ENCODE measurements at regions not wholly inside any gene's neighbourhood (a gene's known extent, or its start where the extent isn't known, plus 50 kb on each side); places are given as distances from the start of the nearest gene placed in this dataset.

DNA sequence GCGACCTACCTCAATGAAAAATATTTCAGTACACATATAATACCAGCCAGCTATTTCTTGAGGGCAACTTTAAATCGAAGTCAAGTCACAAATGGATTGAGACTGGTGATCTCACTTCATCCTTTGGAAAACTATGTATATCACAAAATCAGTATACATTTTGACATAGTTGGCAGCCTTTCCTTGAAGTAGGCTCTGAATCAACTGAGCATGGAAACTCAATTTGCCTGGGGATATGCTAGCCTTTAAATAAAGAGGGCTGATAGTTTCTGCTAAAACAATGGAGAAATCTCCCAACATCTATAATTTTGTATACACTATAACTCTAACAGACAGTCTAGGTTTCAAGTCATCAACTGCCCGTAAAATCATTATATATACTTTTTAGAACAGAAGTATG, 282.8 kb upstream of the TENM3 start (continued):
- TF ChIP-seq ZNF713 (CRISPR knock-in tag; IDR thresholded peaks at IDR 0.05), result no peak
- TF ChIP-seq ZNF230 (CRISPR knock-in tag; IDR thresholded peaks at IDR 0.05), result no peak
- TF ChIP-seq ZNF24 (IDR thresholded peaks at IDR 0.05), result no peak

DNA sequence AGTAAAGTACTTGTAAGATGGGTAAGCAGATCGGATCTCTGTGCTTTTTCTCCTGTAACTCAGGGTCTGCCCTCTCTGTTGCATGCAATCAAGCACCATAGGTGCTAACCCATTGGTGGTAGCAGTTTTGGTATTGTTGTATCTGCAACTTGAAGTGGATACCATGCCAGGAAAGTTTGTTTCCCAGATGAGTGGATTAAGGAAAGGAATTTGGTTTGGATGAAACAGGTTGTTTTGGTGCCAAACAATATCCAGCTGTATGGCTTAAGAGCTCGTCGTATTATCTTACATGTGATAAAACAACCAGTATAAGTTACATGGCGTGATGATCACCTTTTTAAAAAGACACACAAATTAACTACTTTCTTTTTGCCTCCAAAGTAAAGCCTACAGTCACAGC, 280.9 kb upstream of the TENM3 start:
- TF ChIP-seq ZNF784 (CRISPR knock-in tag; IDR thresholded peaks at IDR 0.05; ENCODE audit: borderline replicate concordance), result no peak
- TF ChIP-seq ETS1 (CRISPR knock-in tag; IDR thresholded peaks at IDR 0.05), result no peak
- TF ChIP-seq MTF1 (CRISPR knock-in tag; IDR thresholded peaks at IDR 0.05), result no peak
- TF ChIP-seq PAF1 (CRISPR knock-in tag; IDR thresholded peaks at IDR 0.05), result no peak
- TF ChIP-seq, protein P1, sequence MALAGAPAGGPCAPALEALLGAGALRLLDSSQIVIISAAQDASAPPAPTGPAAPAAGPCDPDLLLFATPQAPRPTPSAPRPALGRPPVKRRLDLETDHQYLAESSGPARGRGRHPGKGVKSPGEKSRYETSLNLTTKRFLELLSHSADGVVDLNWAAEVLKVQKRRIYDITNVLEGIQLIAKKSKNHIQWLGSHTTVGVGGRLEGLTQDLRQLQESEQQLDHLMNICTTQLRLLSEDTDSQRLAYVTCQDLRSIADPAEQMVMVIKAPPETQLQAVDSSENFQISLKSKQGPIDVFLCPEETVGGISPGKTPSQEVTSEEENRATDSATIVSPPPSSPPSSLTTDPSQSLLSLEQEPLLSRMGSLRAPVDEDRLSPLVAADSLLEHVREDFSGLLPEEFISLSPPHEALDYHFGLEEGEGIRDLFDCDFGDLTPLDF (CRISPR knock-in tag; IDR thresholded peaks at IDR 0.05), result no peak
- TF ChIP-seq ZNF460 (CRISPR knock-in tag; IDR thresholded peaks at IDR 0.05; ENCODE audit: borderline replicate concordance), result no peak
- TF ChIP-seq, protein P2, sequence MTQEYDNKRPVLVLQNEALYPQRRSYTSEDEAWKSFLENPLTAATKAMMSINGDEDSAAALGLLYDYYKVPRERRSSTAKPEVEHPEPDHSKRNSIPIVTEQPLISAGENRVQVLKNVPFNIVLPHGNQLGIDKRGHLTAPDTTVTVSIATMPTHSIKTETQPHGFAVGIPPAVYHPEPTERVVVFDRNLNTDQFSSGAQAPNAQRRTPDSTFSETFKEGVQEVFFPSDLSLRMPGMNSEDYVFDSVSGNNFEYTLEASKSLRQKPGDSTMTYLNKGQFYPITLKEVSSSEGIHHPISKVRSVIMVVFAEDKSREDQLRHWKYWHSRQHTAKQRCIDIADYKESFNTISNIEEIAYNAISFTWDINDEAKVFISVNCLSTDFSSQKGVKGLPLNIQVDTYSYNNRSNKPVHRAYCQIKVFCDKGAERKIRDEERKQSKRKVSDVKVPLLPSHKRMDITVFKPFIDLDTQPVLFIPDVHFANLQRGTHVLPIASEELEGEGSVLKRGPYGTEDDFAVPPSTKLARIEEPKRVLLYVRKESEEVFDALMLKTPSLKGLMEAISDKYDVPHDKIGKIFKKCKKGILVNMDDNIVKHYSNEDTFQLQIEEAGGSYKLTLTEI (CRISPR knock-in tag; conservative IDR thresholded peaks at IDR 0.05), result no peak
- no peak for TF ChIP-seq ZNF572 (CRISPR knock-in tag; IDR thresholded peaks at IDR 0.05)
- TF ChIP-seq MAF1 (CRISPR knock-in tag; IDR thresholded peaks at IDR 0.05; ENCODE audit: borderline replicate concordance), result no peak
- TF ChIP-seq MIXL1 (CRISPR knock-in tag; IDR thresholded peaks at IDR 0.05), result no peak
- TF ChIP-seq STAG1 (CRISPR knock-in tag; IDR thresholded peaks at IDR 0.05), result no peak
- no peak for TF ChIP-seq ZFP82 (CRISPR knock-in tag; IDR thresholded peaks at IDR 0.05; ENCODE audit: borderline replicate concordance)
- no peak for TF ChIP-seq ZFP41 (CRISPR knock-in tag; IDR thresholded peaks at IDR 0.05; ENCODE audit: borderline replicate concordance)
- TF ChIP-seq BORCS8-MEF2B (CRISPR knock-in tag; IDR thresholded peaks at IDR 0.05), result no peak
- TF ChIP-seq, protein P3, sequence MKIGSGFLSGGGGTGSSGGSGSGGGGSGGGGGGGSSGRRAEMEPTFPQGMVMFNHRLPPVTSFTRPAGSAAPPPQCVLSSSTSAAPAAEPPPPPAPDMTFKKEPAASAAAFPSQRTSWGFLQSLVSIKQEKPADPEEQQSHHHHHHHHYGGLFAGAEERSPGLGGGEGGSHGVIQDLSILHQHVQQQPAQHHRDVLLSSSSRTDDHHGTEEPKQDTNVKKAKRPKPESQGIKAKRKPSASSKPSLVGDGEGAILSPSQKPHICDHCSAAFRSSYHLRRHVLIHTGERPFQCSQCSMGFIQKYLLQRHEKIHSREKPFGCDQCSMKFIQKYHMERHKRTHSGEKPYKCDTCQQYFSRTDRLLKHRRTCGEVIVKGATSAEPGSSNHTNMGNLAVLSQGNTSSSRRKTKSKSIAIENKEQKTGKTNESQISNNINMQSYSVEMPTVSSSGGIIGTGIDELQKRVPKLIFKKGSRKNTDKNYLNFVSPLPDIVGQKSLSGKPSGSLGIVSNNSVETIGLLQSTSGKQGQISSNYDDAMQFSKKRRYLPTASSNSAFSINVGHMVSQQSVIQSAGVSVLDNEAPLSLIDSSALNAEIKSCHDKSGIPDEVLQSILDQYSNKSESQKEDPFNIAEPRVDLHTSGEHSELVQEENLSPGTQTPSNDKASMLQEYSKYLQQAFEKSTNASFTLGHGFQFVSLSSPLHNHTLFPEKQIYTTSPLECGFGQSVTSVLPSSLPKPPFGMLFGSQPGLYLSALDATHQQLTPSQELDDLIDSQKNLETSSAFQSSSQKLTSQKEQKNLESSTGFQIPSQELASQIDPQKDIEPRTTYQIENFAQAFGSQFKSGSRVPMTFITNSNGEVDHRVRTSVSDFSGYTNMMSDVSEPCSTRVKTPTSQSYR (CRISPR knock-in tag; IDR thresholded peaks at IDR 0.05; ENCODE audit: borderline replicate concordance), result no peak
- in situ Hi-C loops (cut with HindIII; ENCODE audit: extremely low pct_ligation_motif_present, low pct_unique_long_range_greater_than_20kb), result no loop called here
- H3K4me1 ChIP-seq (ENCODE audit: insufficient read depth, low read length), result no peaks in the 10 kb centered on the region
- H3K4me2 ChIP-seq (ENCODE audit: low read depth, low read length), result no peak overlapping the region
- BruUV-seq (replicated peaks), result no TSS peak
- no peak for DNase-seq (ENCODE audit: low spot score)
- H2AFZ ChIP-seq (ENCODE audit: low read length), result no peak overlapping the region
- 45% methylated on average over 4 of the region's 4 CpGs for WGBS (ENCODE audit: low lambda C conversion rate)
- H3K9me3 ChIP-seq (ENCODE audit: low read length), result no peaks in the 10 kb centered on the region
- no peaks in the 10 kb centered on the region for H3K79me2 ChIP-seq (ENCODE audit: insufficient read depth, low read length)
- ChIA-PET CTCF (ENCODE audit: low intra/inter-chr PET ratio, low total read pairs) (no interaction called here), POLR2A (no interaction called here)
- H3K27me3 ChIP-seq (ENCODE audit: control insufficient read depth in 1 of 2, insufficient read depth in 2 of 2, low read length in 2 of 2), result no peaks in the 10 kb centered on the region; a peak in 1 of 5 replicates
- H3K27ac ChIP-seq (ENCODE audit: extremely low read length, insufficient read depth, low read length), result no peak overlapping the region
- no peaks in the 10 kb centered on the region for H4K20me1 ChIP-seq (ENCODE audit: insufficient read depth, low read length)
- intact Hi-C loops (cut with micrococcal nuclease; ENCODE audit: unreplicated experiment), result no loop called here
- no peak for ATAC-seq
- no peak overlapping the region for H3K9ac ChIP-seq (ENCODE audit: insufficient read depth, low read depth, low read length)
- no peak for FAIRE-seq
- no peaks in the 10 kb centered on the region for H3K36me3 ChIP-seq (replicated peaks in 1 of 2; ENCODE audit: control insufficient read depth in 1 of 2, insufficient read depth in 2 of 2, low read length in 2 of 2)
- no peak overlapping the region for H3K4me3 ChIP-seq (replicated peaks in 1 of 3; ENCODE audit: insufficient read depth in 1 of 3, low read depth in 2 of 3, low read length in 3 of 3)

All from HepG2 (cell line).